AG10803 (cell line): ENCODE measurements at regions not wholly inside any gene's neighbourhood (a gene's known extent, or its start where the extent isn't known, plus 50 kb on each side); places are given as distances from the start of the nearest gene placed in this dataset.

Source experiments
- DNase-seq: peaks from one replicate; pipeline ENCODE4 v3.0.0; 2010; ENCODE audit warnings: low read depth
- H3K4me3 ChIP-seq: 2 replicates; pipeline ENCODE4 v1.5.1; 2011; ENCODE audit warnings: mild to moderate bottlenecking, low read length, control low read depth
- CTCF ChIP-seq: conservative IDR thresholded peaks from 2 replicates; pipeline ENCODE4 v1.5.1; 2011; ENCODE audit warnings: mild to moderate bottlenecking, low read length, control low read depth, inconsistent platforms

GRCh38 chr7:156192921-156193320, 380.7 kb upstream of the SHH start:
- DNase-seq, result no peak
- no peak for TF ChIP-seq CTCF
- H3K4me3 ChIP-seq, result no peak overlapping the region

- no peak for DNase-seq
- TF ChIP-seq CTCF, result no peak
- no peak overlapping the region for H3K4me3 ChIP-seq
These were observed 378.8 kb upstream of the SHH start for GRCh38 chr7:156191090-156191489.

GRCh38 chr7:156185076-156185475, 372.8 kb upstream of the SHH start:
- H3K4me3 ChIP-seq, result no peak overlapping the region
- no peak for DNase-seq
- TF ChIP-seq CTCF, result no peak

GRCh38 chr7:156184164-156184563, 371.9 kb upstream of the SHH start:
- no peak for DNase-seq
- no peak overlapping the region for H3K4me3 ChIP-seq
- no peak for TF ChIP-seq CTCF

- no peak for DNase-seq
- no peak overlapping the region for H3K4me3 ChIP-seq
- no peak for TF ChIP-seq CTCF
These were observed 368.4 kb upstream of the SHH start for GRCh38 chr7:156180451-156181229.

GRCh38 chr7:156179872-156180390, 367.7 kb upstream of the SHH start:
- DNase-seq, result no peak
- no peak overlapping the region for H3K4me3 ChIP-seq
- no peak for TF ChIP-seq CTCF

GRCh38 chr7:156178857-156179256, 366.6 kb upstream of the SHH start:
- no peak for DNase-seq
- no peak overlapping the region for H3K4me3 ChIP-seq
- no peak for TF ChIP-seq CTCF
